NB4 (cell line): ENCODE measurements at regions not wholly inside any gene's neighbourhood (a gene's known extent, or its start where the extent isn't known, plus 50 kb on each side); places are given as distances from the start of the nearest gene placed in this dataset.

ENCODE experiments used
- POLR2A ChIP-seq: IDR thresholded peaks from 2 replicates; pipeline ENCODE4 v1.6.1; 2011; ENCODE audit warnings: mild to moderate bottlenecking; ENCODE audit not compliant: insufficient read length; ENCODE audit errors: extremely low read depth
- TF ChIP-seq, protein P1 (sequence below): IDR thresholded peaks from 2 replicates; pipeline ENCODE4 v1.6.1; 2011; ENCODE audit warnings: low read depth, low read length
- TF ChIP-seq, protein P2 (sequence below): IDR thresholded peaks from one replicate; pipeline ENCODE4 v1.5.1; 2012; ENCODE audit warnings: low read depth, low read length

DNA sequence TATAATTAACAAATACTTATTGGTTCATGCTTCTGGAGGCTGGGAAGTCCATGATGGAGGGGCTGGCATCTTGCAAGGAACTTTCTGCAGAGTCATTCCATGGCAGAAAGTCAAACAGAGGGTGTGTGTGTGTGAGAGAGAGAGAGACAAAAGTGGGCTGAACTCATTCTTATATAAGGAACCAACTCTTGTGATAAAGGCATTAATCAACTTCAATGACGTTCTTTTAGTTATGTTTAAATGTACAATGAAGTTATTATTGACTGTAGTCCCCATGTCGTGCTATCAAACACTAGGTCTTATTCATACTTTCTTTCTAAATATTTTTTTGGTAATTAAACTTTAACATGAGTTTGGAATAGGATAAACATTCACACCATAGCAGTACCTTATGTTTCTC is 1408.8 kb downstream of the STIM2 start:
- TF ChIP-seq, protein P1, sequence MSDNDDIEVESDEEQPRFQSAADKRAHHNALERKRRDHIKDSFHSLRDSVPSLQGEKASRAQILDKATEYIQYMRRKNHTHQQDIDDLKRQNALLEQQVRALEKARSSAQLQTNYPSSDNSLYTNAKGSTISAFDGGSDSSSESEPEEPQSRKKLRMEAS = no peak
- TF ChIP-seq, protein P2, sequence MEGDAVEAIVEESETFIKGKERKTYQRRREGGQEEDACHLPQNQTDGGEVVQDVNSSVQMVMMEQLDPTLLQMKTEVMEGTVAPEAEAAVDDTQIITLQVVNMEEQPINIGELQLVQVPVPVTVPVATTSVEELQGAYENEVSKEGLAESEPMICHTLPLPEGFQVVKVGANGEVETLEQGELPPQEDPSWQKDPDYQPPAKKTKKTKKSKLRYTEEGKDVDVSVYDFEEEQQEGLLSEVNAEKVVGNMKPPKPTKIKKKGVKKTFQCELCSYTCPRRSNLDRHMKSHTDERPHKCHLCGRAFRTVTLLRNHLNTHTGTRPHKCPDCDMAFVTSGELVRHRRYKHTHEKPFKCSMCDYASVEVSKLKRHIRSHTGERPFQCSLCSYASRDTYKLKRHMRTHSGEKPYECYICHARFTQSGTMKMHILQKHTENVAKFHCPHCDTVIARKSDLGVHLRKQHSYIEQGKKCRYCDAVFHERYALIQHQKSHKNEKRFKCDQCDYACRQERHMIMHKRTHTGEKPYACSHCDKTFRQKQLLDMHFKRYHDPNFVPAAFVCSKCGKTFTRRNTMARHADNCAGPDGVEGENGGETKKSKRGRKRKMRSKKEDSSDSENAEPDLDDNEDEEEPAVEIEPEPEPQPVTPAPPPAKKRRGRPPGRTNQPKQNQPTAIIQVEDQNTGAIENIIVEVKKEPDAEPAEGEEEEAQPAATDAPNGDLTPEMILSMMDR = no peak
- no peak for TF ChIP-seq POLR2A
